22Rv1 (cell line): ENCODE measurements at regions not wholly inside any gene's neighbourhood (a gene's known extent, or its start where the extent isn't known, plus 50 kb on each side); places are given as distances from the start of the nearest gene placed in this dataset.

Experiments
- ZFX ChIP-seq: fragments of 450-650 bp; IDR thresholded peaks from 2 replicates; pipeline ENCODE4 v1.6.1; 2017; ENCODE audit warnings: antibody characterized with exemption, borderline replicate concordance
- TF ChIP-seq, protein P1 (sequence below): fragments of 450-650 bp; IDR thresholded peaks from 2 replicates; pipeline ENCODE4 v1.5.1; 2017; ENCODE audit warnings: mild to moderate bottlenecking

DNA sequence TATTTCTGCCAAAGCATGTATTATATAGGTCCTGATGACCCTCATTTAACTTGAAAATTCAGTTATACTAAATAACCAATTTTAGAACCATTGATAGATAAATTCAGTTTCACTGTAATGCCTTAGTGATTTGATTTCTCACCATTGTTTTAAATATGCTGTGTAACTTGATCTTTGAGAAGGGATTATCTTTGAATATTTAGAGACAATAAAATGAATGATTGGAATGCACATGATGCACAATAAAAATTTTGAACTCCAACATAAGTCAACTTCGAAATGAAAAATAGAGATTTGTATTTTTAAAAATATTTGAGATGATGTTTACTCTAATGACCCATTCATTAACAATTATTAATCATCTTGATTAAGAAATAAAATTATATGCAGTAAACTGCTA, 654.5 kb downstream of the OLFM4 start:
- TF ChIP-seq, protein P1, sequence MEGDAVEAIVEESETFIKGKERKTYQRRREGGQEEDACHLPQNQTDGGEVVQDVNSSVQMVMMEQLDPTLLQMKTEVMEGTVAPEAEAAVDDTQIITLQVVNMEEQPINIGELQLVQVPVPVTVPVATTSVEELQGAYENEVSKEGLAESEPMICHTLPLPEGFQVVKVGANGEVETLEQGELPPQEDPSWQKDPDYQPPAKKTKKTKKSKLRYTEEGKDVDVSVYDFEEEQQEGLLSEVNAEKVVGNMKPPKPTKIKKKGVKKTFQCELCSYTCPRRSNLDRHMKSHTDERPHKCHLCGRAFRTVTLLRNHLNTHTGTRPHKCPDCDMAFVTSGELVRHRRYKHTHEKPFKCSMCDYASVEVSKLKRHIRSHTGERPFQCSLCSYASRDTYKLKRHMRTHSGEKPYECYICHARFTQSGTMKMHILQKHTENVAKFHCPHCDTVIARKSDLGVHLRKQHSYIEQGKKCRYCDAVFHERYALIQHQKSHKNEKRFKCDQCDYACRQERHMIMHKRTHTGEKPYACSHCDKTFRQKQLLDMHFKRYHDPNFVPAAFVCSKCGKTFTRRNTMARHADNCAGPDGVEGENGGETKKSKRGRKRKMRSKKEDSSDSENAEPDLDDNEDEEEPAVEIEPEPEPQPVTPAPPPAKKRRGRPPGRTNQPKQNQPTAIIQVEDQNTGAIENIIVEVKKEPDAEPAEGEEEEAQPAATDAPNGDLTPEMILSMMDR: no peak
- TF ChIP-seq ZFX: no peak
